Activated CD4-positive, alpha-beta T cell treated with anti-CD3 and anti-CD28 coated beads, Interleukin-2, Interleukin-4, amounts not matched to agents 100 ng/mL and 50 ng/mL, durations not matched to agents 16 hours and 8 hours (primary cell): ENCODE measurements at regions not wholly inside any gene's neighbourhood (a gene's known extent, or its start where the extent isn't known, plus 50 kb on each side); places are given as distances from the start of the nearest gene placed in this dataset.

Experiments used
- DNase-seq: peaks from one replicate; pipeline ENCODE4 v3.0.0-alpha.2; 2020; ENCODE audit warnings: low spot score

GRCh38 chr2:215889240-215889969 is 123.9 kb downstream of the MREG start:
- peak; percentile 17 for DNase-seq

GRCh38 chr2:215888680-215889079 is 124.7 kb downstream of the MREG start:
- DNase-seq = no peak

GRCh38 chr2:215887303-215887702 is 126.0 kb downstream of the MREG start:
- DNase-seq = no peak

GRCh38 chr2:215886022-215886421 is 127.3 kb downstream of the MREG start:
- DNase-seq = no peak

- DNase-seq = no peak
Observed at GRCh38 chr2:215885536-215885935, 127.8 kb downstream of the MREG start.

- DNase-seq = no peak
Observed at GRCh38 chr2:215884451-215885087, 128.8 kb downstream of the MREG start.

GRCh38 chr2:215883799-215884198 is 129.6 kb downstream of the MREG start:
- DNase-seq = no peak

GRCh38 chr2:215882689-215883088 is 130.7 kb downstream of the MREG start:
- DNase-seq = no peak

GRCh38 chr2:215881582-215881981 is 131.8 kb downstream of the MREG start:
- DNase-seq = no peak

GRCh38 chr2:215880970-215881369 is 132.4 kb downstream of the MREG start:
- DNase-seq = no peak

- no peak for DNase-seq
Observed at GRCh38 chr2:215879977-215880940, 133.1 kb downstream of the MREG start.

GRCh38 chr2:215879331-215879730 is 134.0 kb downstream of the MREG start:
- DNase-seq = no peak

- DNase-seq = no peak
Observed at GRCh38 chr2:215878476-215879063, 134.8 kb downstream of the MREG start.

GRCh38 chr2:215876937-215877238 is 136.5 kb downstream of the MREG start:
- no peak for DNase-seq

GRCh38 chr2:215876139-215876936 is 137.0 kb downstream of the MREG start:
- DNase-seq = no peak

GRCh38 chr2:215874418-215874817 is 138.9 kb downstream of the MREG start:
- no peak for DNase-seq

GRCh38 chr2:215870986-215871385 is 142.4 kb downstream of the MREG start:
- DNase-seq = no peak

GRCh38 chr2:215870088-215870490 is 143.3 kb downstream of the MREG start:
- no peak for DNase-seq

- no peak for DNase-seq
Observed at GRCh38 chr2:215868846-215869543, 144.4 kb downstream of the MREG start.

GRCh38 chr2:215866606-215867005 is 146.7 kb downstream of the MREG start:
- DNase-seq = no peak

GRCh38 chr2:215863687-215864086 is 149.7 kb downstream of the MREG start:
- DNase-seq = no peak
